Esophagus squamous epithelium (tissue), 5 donors: ENCODE measurements at regions not wholly inside any gene's neighbourhood (a gene's known extent, or its start where the extent isn't known, plus 50 kb on each side); places are given as distances from the start of the nearest gene placed in this dataset.

Experiments used
- DNase-seq: peaks from one replicate; lab custom pipeline; 2025; lab: John Stamatoyannopoulos, UW
- H3K27ac ChIP-seq, 4 donors: fragments of 200-600 bp; sonication (generic); one replicate each; pipeline ENCODE4 v1.5.1; 2016 to 2019; ENCODE audit warnings: mild to moderate bottlenecking in 1 of 4
- H3K27me3 ChIP-seq, 4 donors: fragments of 200-600 bp; sonication (generic); 1 replicate in 3 of 4; 2 replicates in 1 of 4; pipeline versions ENCODE4 v1.5.1 to v1.6.0; 2017 to 2021; ENCODE audit warnings: antibody characterized with exemption in 1 of 4
- H3K36me3 ChIP-seq, 3 donors: fragments of 200-600 bp; sonication (generic); one replicate each; pipeline ENCODE4 v1.5.1; 2016 to 2019
- H3K4me1 ChIP-seq, 3 donors: fragments of 200-600 bp; sonication (generic); one replicate each; pipeline ENCODE4 v1.5.1; 2017 to 2019
- H3K4me3 ChIP-seq, 4 donors: fragments of 200-600 bp; sonication (generic); 1 replicate in 3 of 4; 2 replicates in 1 of 4; pipeline ENCODE4 v1.5.1; 2016 to 2019; ENCODE audit warnings: mild to moderate bottlenecking in 2 of 4, moderate library complexity in 1 of 4
- H3K9me3 ChIP-seq, 3 donors: fragments of 200-600 bp; sonication (generic); one replicate each; pipeline ENCODE4 v1.5.1; 2016 to 2019
- POLR2A ChIP-seq, 4 donors: fragments of 450-650 bp; IDR thresholded peaks; one replicate each; pipeline ENCODE4 v1.6.1; 2017; ENCODE audit warnings: antibody characterized with exemption in 4 of 4, mild to moderate bottlenecking in 4 of 4, moderate library complexity in 3 of 4
- WGBS, 2 donors: methylation state at CpG; one replicate each; pipeline ENCODE4 v1.1.5; 2018; 5-methylcytosine and 5-hydroxymethylcytosine counted together
- intact Hi-C: fragments of 100-400 bp; cut with DNase I; formaldehyde crosslinking; loops from one replicate; pipeline ENCODE4 v1.15.0; 2022
- TF ChIP-seq, protein P1 (sequence below), 6 experiments: fragments of 450-650 bp in 4 of 6; fragments of 200-600 bp in 2 of 6; sonication (generic) in 2 of 6; IDR thresholded peaks; one replicate each; pipeline ENCODE4 v1.5.1; 2016 to 2019; ENCODE audit warnings: antibody characterized with exemption in 6 of 6, mild to moderate bottlenecking in 4 of 6, moderate library complexity in 4 of 6
- donor health status: DM: yes; HTN: yes; CAD: no.

DNA sequence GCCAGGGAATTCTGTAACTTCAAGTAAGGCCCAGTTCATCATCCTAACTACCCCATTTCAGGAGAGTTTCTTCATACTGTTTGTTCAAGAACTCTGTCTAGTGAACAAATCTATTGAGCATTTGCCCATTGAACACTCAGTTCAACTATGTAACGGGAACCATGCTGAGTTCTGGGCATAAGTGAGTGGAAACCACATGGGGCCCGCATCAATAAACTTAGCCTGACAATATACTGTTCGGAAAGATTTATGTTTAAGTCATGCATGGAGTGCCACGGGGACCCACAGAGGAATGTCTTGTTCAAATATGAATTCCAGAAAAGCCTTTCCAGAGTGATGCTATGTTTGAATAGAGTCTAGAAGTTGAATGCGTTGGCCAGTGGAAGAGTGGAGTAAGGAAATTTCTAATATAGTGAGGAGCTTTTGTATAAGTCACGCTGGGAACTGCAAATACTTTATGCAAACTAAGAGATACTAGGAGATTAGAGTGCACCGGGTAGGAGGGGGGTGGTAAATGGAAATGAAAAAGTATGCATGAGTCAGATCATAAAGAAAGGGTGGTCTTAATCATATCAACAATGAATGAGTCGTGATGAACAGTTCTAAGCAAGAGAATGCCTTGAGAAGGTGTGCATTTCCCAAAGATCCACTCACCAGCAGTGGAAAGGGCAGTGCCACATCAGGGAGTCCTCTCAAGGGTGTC lies 279.8 kb downstream of the VPS13C start:
- WGBS, 2 donors: 65 to 67% methylated on average over 8 of the region's 8 CpGs
- Histone ChIP-seq H3K27me3 (peaks cover 0 to 30% (median 0%) of the 10 kb centered on the region in 4 donors), H3K4me1 (no peaks in the 10 kb centered on the region), H3K27ac (no peak overlapping the region), H3K4me3 (no peak overlapping the region), H3K9me3 (no peaks in the 10 kb centered on the region), H3K36me3 (no peaks in the 10 kb centered on the region)
- intact Hi-C loops: no loop called here
- TF ChIP-seq, protein P1, sequence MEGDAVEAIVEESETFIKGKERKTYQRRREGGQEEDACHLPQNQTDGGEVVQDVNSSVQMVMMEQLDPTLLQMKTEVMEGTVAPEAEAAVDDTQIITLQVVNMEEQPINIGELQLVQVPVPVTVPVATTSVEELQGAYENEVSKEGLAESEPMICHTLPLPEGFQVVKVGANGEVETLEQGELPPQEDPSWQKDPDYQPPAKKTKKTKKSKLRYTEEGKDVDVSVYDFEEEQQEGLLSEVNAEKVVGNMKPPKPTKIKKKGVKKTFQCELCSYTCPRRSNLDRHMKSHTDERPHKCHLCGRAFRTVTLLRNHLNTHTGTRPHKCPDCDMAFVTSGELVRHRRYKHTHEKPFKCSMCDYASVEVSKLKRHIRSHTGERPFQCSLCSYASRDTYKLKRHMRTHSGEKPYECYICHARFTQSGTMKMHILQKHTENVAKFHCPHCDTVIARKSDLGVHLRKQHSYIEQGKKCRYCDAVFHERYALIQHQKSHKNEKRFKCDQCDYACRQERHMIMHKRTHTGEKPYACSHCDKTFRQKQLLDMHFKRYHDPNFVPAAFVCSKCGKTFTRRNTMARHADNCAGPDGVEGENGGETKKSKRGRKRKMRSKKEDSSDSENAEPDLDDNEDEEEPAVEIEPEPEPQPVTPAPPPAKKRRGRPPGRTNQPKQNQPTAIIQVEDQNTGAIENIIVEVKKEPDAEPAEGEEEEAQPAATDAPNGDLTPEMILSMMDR (IDR thresholded peaks at IDR 0.05): no peak
- no peak for TF ChIP-seq POLR2A (IDR thresholded peaks at IDR 0.05)
- no peak for DNase-seq

DNA sequence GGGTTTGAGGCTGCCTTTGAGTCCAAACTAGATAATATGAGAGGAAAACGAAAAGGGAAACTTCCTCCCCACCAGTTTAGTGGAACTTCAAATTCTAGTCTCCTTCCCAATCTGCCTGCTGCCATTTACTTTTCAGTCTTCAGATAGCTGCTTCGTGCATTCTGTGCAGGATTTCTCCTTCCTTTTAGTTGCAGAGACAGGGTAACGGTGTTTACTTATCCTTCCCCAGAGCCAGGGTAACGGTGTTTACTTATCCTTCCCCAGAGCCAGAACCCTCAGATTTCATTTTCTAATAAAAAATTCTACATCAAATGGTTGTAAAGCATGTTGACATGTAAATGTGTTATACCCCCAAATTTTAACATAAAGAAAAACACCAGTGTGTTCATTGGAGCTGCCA lies 282.6 kb downstream of the VPS13C start:
- TF ChIP-seq POLR2A (IDR thresholded peaks at IDR 0.05): no peak
- TF ChIP-seq, protein P1 (IDR thresholded peaks at IDR 0.05): no peak
- no peak overlapping the region for H3K27ac ChIP-seq
- intact Hi-C loops: no loop called here
- no peaks in the 10 kb centered on the region for H3K9me3 ChIP-seq
- H3K4me1 ChIP-seq: no peaks in the 10 kb centered on the region
- no peak overlapping the region for H3K4me3 ChIP-seq
- WGBS, 2 donors: 45 to 59% methylated on average over 4 of the region's 4 CpGs
- no peak for DNase-seq
- H3K27me3 ChIP-seq: peaks cover 0 to 30% (median 0%) of the 10 kb centered on the region in 4 donors
- no peaks in the 10 kb centered on the region for H3K36me3 ChIP-seq

DNA sequence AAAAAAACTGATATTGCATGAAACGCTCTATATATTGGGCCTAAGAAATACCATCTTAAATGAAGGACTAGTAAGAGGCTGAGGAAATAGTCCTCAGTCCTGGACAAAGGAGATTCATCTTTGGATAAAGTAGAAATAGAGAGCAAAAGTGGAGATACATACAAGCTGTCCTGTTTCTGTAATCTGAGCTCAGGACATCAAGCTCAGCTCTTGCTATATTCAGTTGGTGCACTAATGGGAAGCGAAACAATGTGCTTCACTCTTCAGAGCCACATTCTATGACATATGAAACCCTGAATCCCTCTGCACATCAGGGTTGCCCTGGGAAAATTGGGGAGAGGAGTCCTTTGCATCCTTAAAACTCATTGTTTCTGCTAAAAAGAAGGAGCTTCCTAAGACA lies 290.7 kb downstream of the VPS13C start:
- Histone ChIP-seq H3K27ac (no peak overlapping the region), H3K27me3 (no peaks in the 10 kb centered on the region), H3K9me3 (peaks cover 0 to 6% (median 0%) of the 10 kb centered on the region in 3 donors), H3K36me3 (no peaks in the 10 kb centered on the region), H3K4me3 (no peak overlapping the region), H3K4me1 (no peaks in the 10 kb centered on the region)
- DNase-seq: no peak
- TF ChIP-seq, protein P1 (IDR thresholded peaks at IDR 0.05): no peak
- TF ChIP-seq POLR2A (IDR thresholded peaks at IDR 0.05): no peak
- intact Hi-C loops: no loop called here
- WGBS, 2 donors: 85 to 97% methylated on average over 2 of the region's 2 CpGs

DNA sequence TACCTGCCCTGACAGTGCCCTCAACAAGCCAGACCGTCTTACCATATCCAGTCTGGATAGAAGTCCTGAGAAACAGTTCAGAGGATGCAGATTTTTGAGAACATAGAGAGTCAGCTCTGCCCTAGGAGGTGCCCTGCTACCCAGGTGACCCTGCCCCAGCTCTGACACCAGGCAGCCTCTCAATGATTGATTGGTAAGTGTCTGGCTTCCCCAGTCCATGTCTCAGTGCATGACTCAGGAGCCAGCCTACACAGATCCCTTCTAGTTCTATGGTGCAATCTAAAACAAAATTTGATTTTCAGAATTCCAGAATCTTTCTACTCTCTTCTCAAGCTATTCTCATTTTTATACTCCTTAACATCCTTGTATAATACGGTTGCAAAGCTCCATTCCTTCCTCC lies 292.1 kb downstream of the VPS13C start:
- Histone ChIP-seq H3K4me3 (no peak overlapping the region), H3K27ac (no peak overlapping the region), H3K9me3 (peaks cover 0 to 6% (median 0%) of the 10 kb centered on the region in 3 donors), H3K4me1 (no peaks in the 10 kb centered on the region), H3K36me3 (no peaks in the 10 kb centered on the region), H3K27me3 (no peaks in the 10 kb centered on the region)
- DNase-seq: no peak
- intact Hi-C loops: no loop called here
- TF ChIP-seq, protein P1 (IDR thresholded peaks at IDR 0.05): no peak
- TF ChIP-seq POLR2A (IDR thresholded peaks at IDR 0.05): no peak
- 50 to 89% methylated on average over 1 to 2 of the region's 2 CpGs for WGBS, 2 donors

DNA sequence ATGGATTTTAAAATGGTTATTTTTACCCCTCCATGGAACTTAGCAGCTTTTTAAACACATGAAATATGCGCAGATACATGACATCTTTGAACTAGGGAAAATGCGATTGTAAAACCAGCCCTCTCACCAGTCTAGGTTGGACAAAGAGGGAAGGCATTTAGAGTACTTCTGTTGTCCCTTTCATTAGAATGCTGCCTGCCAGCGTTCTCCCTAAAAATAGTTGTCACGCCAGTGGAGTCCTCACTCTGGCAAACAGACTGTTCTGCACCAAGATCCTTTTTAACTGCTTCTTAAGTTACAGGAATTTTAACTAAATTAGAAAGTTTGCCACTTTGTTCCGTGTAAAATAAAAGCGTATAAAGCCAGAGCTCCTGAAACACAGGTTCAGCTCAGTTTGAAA lies 295.3 kb downstream of the VPS13C start:
- 65 to 67% methylated on average over 6 of the region's 6 CpGs for WGBS, 2 donors
- Histone ChIP-seq H3K4me1 (no peaks in the 10 kb centered on the region), H3K36me3 (no peaks in the 10 kb centered on the region), H3K27me3 (no peaks in the 10 kb centered on the region), H3K9me3 (no peaks in the 10 kb centered on the region), H3K4me3 (no peak overlapping the region), H3K27ac (no peak overlapping the region)
- no peak for TF ChIP-seq POLR2A (IDR thresholded peaks at IDR 0.05)
- TF ChIP-seq, protein P1 (IDR thresholded peaks at IDR 0.05): no peak
- intact Hi-C loops: no loop called here
- no peak for DNase-seq
